ENCODE measurements at regions not wholly inside any gene's neighbourhood (a gene's known extent, or its start where the extent isn't known, plus 50 kb on each side); places are given as distances from the start of the nearest gene placed in this dataset.

- Mint-ChIP-seq H3K4me1 (ENCODE audit: insufficient read depth, unreplicated experiment) (no peaks in the 10 kb centered on the region), H3K4me3 (ENCODE audit: unreplicated experiment) (no peak overlapping the region), H3K9me3 (ENCODE audit: unreplicated experiment) (no peaks in the 10 kb centered on the region), H3K27me3 (ENCODE audit: insufficient read depth, unreplicated experiment) (peaks cover 23% of the 10 kb centered on the region), H3K36me3 (ENCODE audit: insufficient read depth, unreplicated experiment) (no peaks in the 10 kb centered on the region), H3K27ac (ENCODE audit: low read depth, unreplicated experiment) (no peak overlapping the region)
- TF ChIP-seq CTCF (IDR thresholded peaks at IDR 0.05; ENCODE audit: unreplicated experiment): no peak
- CTCF ChIA-PET: interaction anchor here (0.7 to 1.2 kb wide), 4 partner anchors 9 to 845 kb away, joined by 3 read pairs; no protein-coding TSS in a partner anchor
- no peak for DNase-seq (ENCODE audit: unreplicated experiment)
- POLR2A ChIA-PET: no interaction called here
- no TSS peak for BruUV-seq (replicated peaks)
- intact Hi-C loops (cut with micrococcal nuclease): loop anchor here (10.0 kb wide), 1 partner anchor 745 kb away; no protein-coding TSS in a partner anchor
These were observed 178.2 kb upstream of the FRMPD4 start for GRCh38 chrX:11960031-11960430.

- Mint-ChIP-seq H3K4me1 (ENCODE audit: insufficient read depth, unreplicated experiment) (no peaks in the 10 kb centered on the region), H3K36me3 (ENCODE audit: insufficient read depth, unreplicated experiment) (no peaks in the 10 kb centered on the region), H3K27ac (ENCODE audit: low read depth, unreplicated experiment) (no peak overlapping the region), H3K27me3 (ENCODE audit: insufficient read depth, unreplicated experiment) (no peaks in the 10 kb centered on the region), H3K4me3 (ENCODE audit: unreplicated experiment) (no peak overlapping the region), H3K9me3 (ENCODE audit: unreplicated experiment) (no peaks in the 10 kb centered on the region)
- intact Hi-C loops (cut with micrococcal nuclease): loop anchor here (5.0 to 10.0 kb wide), 3 partner anchors 97 to 739 kb away; no protein-coding TSS in a partner anchor
- ChIA-PET POLR2A (no interaction called here), CTCF (interaction anchor here (0.8 kb wide), 1 partner anchor 115 kb away, joined by 3 read pairs; no protein-coding TSS in a partner anchor)
- BruUV-seq (replicated peaks): no TSS peak
- no peak for TF ChIP-seq CTCF (IDR thresholded peaks at IDR 0.05; ENCODE audit: unreplicated experiment)
- no peak for DNase-seq (ENCODE audit: unreplicated experiment)
These were observed 172.8 kb upstream of the FRMPD4 start for GRCh38 chrX:11965436-11965835.

- no peak overlapping the region for H3K27ac Mint-ChIP-seq (ENCODE audit: low read depth, unreplicated experiment)
- H3K27me3 Mint-ChIP-seq (ENCODE audit: insufficient read depth, unreplicated experiment): no peaks in the 10 kb centered on the region
- POLR2A ChIA-PET: no interaction called here
- no peaks in the 10 kb centered on the region for H3K4me1 Mint-ChIP-seq (ENCODE audit: insufficient read depth, unreplicated experiment)
- no peak overlapping the region for H3K4me3 Mint-ChIP-seq (ENCODE audit: unreplicated experiment)
- CTCF ChIA-PET: interaction anchor here (0.5 to 1.3 kb wide), 7 partner anchors 8 to 1199 kb away, joined by 3 read pairs; no protein-coding TSS in a partner anchor
- DNase-seq (ENCODE audit: unreplicated experiment): peak; percentile 24
- H3K36me3 Mint-ChIP-seq (ENCODE audit: insufficient read depth, unreplicated experiment): no peaks in the 10 kb centered on the region
- TF ChIP-seq CTCF (IDR thresholded peaks at IDR 0.05; ENCODE audit: unreplicated experiment): no peak
- no TSS peak for BruUV-seq (replicated peaks)
- no peaks in the 10 kb centered on the region for H3K9me3 Mint-ChIP-seq (ENCODE audit: unreplicated experiment)
- intact Hi-C loops (cut with micrococcal nuclease): loop anchor here (5.0 to 10.0 kb wide), 3 partner anchors 94 to 737 kb away; no protein-coding TSS in a partner anchor
These were observed 170.0 kb upstream of the FRMPD4 start for GRCh38 chrX:11967986-11968869.

- Mint-ChIP-seq H3K4me3 (ENCODE audit: unreplicated experiment) (no peak overlapping the region), H3K4me1 (ENCODE audit: insufficient read depth, unreplicated experiment) (no peaks in the 10 kb centered on the region), H3K9me3 (ENCODE audit: unreplicated experiment) (no peaks in the 10 kb centered on the region), H3K27ac (ENCODE audit: low read depth, unreplicated experiment) (no peak overlapping the region), H3K27me3 (ENCODE audit: insufficient read depth, unreplicated experiment) (peaks cover 7% of the 10 kb centered on the region), H3K36me3 (ENCODE audit: insufficient read depth, unreplicated experiment) (no peaks in the 10 kb centered on the region)
- no TSS peak for BruUV-seq (replicated peaks)
- CTCF ChIA-PET: interaction anchor here (0.7 to 1.3 kb wide), 2 partner anchors 9 to 1053 kb away, joined by 3 read pairs; no protein-coding TSS in a partner anchor
- POLR2A ChIA-PET: no interaction called here
- no peak for TF ChIP-seq CTCF (IDR thresholded peaks at IDR 0.05; ENCODE audit: unreplicated experiment)
- intact Hi-C loops (cut with micrococcal nuclease): loop anchor here (5.0 to 10.0 kb wide), 3 partner anchors 93 to 736 kb away; no protein-coding TSS in a partner anchor
- DNase-seq (ENCODE audit: unreplicated experiment): no peak
These were observed 169.3 kb upstream of the FRMPD4 start for GRCh38 chrX:11968991-11969390.
